Adrenal gland (tissue), 5 donors: ENCODE measurements at regions not wholly inside any gene's neighbourhood (a gene's known extent, or its start where the extent isn't known, plus 50 kb on each side); places are given as distances from the start of the nearest gene placed in this dataset.

ENCODE experiments used
- POLR2A ChIP-seq, 2 donors: fragments of 450-650 bp; IDR thresholded peaks; one replicate each; pipeline ENCODE4 v1.6.1; 2017; ENCODE audit warnings: antibody characterized with exemption in 2 of 2, mild to moderate bottlenecking in 2 of 2, moderate library complexity in 1 of 2
- TF ChIP-seq, protein P1 (sequence below), 6 experiments: fragments of 450-650 bp in 4 of 6; fragments of 200-600 bp in 2 of 6; sonication (generic) in 1 of 6; IDR thresholded peaks; 1 replicate in 5 of 6; 2 replicates in 1 of 6; pipeline versions ENCODE4 v1.5.1 to v1.8.0; 2016 to 2021; ENCODE audit warnings: antibody characterized with exemption in 6 of 6, mild to moderate bottlenecking in 2 of 6, moderate library complexity in 1 of 6
- donor health status: DM: no; HTN: no; CAD: no.

GRCh38 chr5:106634375-106634774, 1036.4 kb downstream of the EFNA5 start:
- TF ChIP-seq, protein P1, sequence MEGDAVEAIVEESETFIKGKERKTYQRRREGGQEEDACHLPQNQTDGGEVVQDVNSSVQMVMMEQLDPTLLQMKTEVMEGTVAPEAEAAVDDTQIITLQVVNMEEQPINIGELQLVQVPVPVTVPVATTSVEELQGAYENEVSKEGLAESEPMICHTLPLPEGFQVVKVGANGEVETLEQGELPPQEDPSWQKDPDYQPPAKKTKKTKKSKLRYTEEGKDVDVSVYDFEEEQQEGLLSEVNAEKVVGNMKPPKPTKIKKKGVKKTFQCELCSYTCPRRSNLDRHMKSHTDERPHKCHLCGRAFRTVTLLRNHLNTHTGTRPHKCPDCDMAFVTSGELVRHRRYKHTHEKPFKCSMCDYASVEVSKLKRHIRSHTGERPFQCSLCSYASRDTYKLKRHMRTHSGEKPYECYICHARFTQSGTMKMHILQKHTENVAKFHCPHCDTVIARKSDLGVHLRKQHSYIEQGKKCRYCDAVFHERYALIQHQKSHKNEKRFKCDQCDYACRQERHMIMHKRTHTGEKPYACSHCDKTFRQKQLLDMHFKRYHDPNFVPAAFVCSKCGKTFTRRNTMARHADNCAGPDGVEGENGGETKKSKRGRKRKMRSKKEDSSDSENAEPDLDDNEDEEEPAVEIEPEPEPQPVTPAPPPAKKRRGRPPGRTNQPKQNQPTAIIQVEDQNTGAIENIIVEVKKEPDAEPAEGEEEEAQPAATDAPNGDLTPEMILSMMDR (IDR thresholded peaks at IDR 0.05) = no peak
- TF ChIP-seq POLR2A (IDR thresholded peaks at IDR 0.05) = no peak
